Neuronal stem cell (in vitro differentiated cells): ENCODE measurements at regions not wholly inside any gene's neighbourhood (a gene's known extent, or its start where the extent isn't known, plus 50 kb on each side); places are given as distances from the start of the nearest gene placed in this dataset.
"Not testable (repeated sequence)": the region's sequence is repeated elsewhere in the genome, so short reads cannot be mapped to it uniquely, and the experiment has no call there.

Source experiments
- DNase-seq: peaks from one replicate; pipeline ENCODE4 v3.0.0-alpha.2; 2013; ENCODE audit warnings: low spot score
- H2AFZ ChIP-seq: one replicate; pipeline ENCODE4 v1.6.1; 2013; ENCODE audit warnings: mild to moderate bottlenecking, low read length, inconsistent platforms
- H2AK5ac ChIP-seq: 2 replicates; pipeline ENCODE4 v1.6.1; 2013; ENCODE audit warnings: low read depth, mild to moderate bottlenecking, inconsistent platforms, low read length, moderate library complexity, mixed read lengths
- H2BK120ac ChIP-seq: 2 replicates; pipeline ENCODE4 v1.6.1; 2013; ENCODE audit warnings: low read depth, mild to moderate bottlenecking, inconsistent platforms, low read length, moderate library complexity, mixed read lengths
- H2BK12ac ChIP-seq: one replicate; pipeline ENCODE4 v1.6.1; 2013; ENCODE audit warnings: low read length, inconsistent platforms
- H2BK15ac ChIP-seq: 2 replicates; pipeline ENCODE4 v1.6.1; 2013; ENCODE audit warnings: mild to moderate bottlenecking, low read length, inconsistent platforms, mixed read lengths
- H2BK5ac ChIP-seq: one replicate; pipeline ENCODE4 v1.6.1; 2013; ENCODE audit warnings: inconsistent platforms, mild to moderate bottlenecking, low read length, moderate library complexity
- H3K14ac ChIP-seq: one replicate; pipeline ENCODE4 v1.6.1; 2013; ENCODE audit warnings: low read length, inconsistent platforms
- H3K18ac ChIP-seq: 2 replicates; pipeline ENCODE4 v1.6.1; 2013; ENCODE audit warnings: low read length, inconsistent platforms
- H3K23ac ChIP-seq: 2 replicates; pipeline ENCODE4 v1.6.1; 2013; ENCODE audit warnings: low read depth, mild to moderate bottlenecking, mixed read lengths, low read length, inconsistent platforms; ENCODE audit not compliant: poor library complexity
- H3K27ac ChIP-seq: replicated peaks from 3 replicates; pipeline ENCODE4 v1.5.1; 2013; ENCODE audit warnings: low read length, inconsistent platforms
- H3K27me3 ChIP-seq, 3 experiments: 2 replicates each; pipeline ENCODE4 v1.6.1; 2013; ENCODE audit warnings: low read length in 3 of 3, mild to moderate bottlenecking in 2 of 3, inconsistent platforms in 1 of 3, low read depth in 1 of 3, mixed read lengths in 1 of 3, moderate library complexity in 1 of 3; ENCODE audit not compliant: control insufficient read depth in 3 of 3, insufficient read depth in 3 of 3
- H3K36me3 ChIP-seq, 2 donors: replicated peaks in 1 of 2; 2 replicates each; pipeline ENCODE4 v1.6.1; 2013; ENCODE audit warnings: low read length in 2 of 2; ENCODE audit not compliant: control insufficient read depth in 2 of 2, insufficient read depth in 2 of 2
- H3K4ac ChIP-seq: 2 replicates; pipeline ENCODE4 v1.6.1; 2013; ENCODE audit warnings: inconsistent platforms, mild to moderate bottlenecking, low read length, moderate library complexity
- H3K4me1 ChIP-seq, 2 donors: 1 replicate in 1 of 2; 2 replicates in 1 of 2; pipeline ENCODE4 v1.6.1; 2013; ENCODE audit warnings: low read length in 2 of 2, low read depth in 1 of 2; ENCODE audit not compliant: control insufficient read depth in 2 of 2, insufficient read depth in 1 of 2
- H3K4me2 ChIP-seq: one replicate; pipeline ENCODE4 v1.6.1; 2013; ENCODE audit warnings: mild to moderate bottlenecking, low read length, inconsistent platforms; ENCODE audit not compliant: insufficient read depth, poor library complexity, severe bottlenecking
- H3K4me3 ChIP-seq, 2 donors: 2 replicates each; pipeline ENCODE4 v1.5.1; 2013; ENCODE audit warnings: low read length in 2 of 2, mild to moderate bottlenecking in 2 of 2, inconsistent platforms in 1 of 2, moderate library complexity in 1 of 2
- H3K79me1 ChIP-seq: one replicate; pipeline ENCODE4 v1.6.1; 2013; ENCODE audit warnings: low read depth, mild to moderate bottlenecking, inconsistent platforms, low read length, moderate library complexity
- H3K9ac ChIP-seq: one replicate; pipeline ENCODE4 v1.6.1; 2013; ENCODE audit warnings: mild to moderate bottlenecking, low read depth, low read length, inconsistent platforms; ENCODE audit not compliant: poor library complexity
- H3K9me3 ChIP-seq, 2 donors: replicated peaks in 1 of 2; 2 replicates each; pipeline versions ENCODE3 to v1.6.1; 2013; ENCODE audit warnings: low read length in 2 of 2, mild to moderate bottlenecking in 2 of 2, inconsistent platforms in 1 of 2, low read depth in 1 of 2, mixed read lengths in 1 of 2, moderate library complexity in 1 of 2; ENCODE audit not compliant: control insufficient read depth in 2 of 2, insufficient read depth in 1 of 2
- H4K8ac ChIP-seq: one replicate; pipeline ENCODE4 v1.6.1; 2013; ENCODE audit warnings: low read depth, mild to moderate bottlenecking, inconsistent platforms, low read length, moderate library complexity
- H4K91ac ChIP-seq: one replicate; pipeline ENCODE4 v1.6.1; 2013; ENCODE audit warnings: low read length, low read depth, mild to moderate bottlenecking, inconsistent platforms; ENCODE audit not compliant: poor library complexity
- WGBS, 2 donors: extraction: QIAGEN DNeasy Blood & Tissue Kit; methylation state at CpG; one replicate each; pipeline ENCODE4 v1.1.7; 2013; ENCODE audit warnings: missing lambda C conversion rate in 2 of 2, mixed read lengths in 1 of 2; ENCODE audit not compliant: insufficient read length in 2 of 2, insufficient replicate concordance in 1 of 2; ENCODE audit errors: extremely low coverage in 2 of 2; 5-methylcytosine and 5-hydroxymethylcytosine counted together

GRCh38 chr21:13826511-13826910, 216.9 kb downstream of the POTED start:
- H3K4me2 ChIP-seq, H3K9me3 ChIP-seq, H2AFZ ChIP-seq, H3K4ac ChIP-seq, H3K79me1 ChIP-seq, H3K9ac ChIP-seq, H2BK12ac ChIP-seq, H3K18ac ChIP-seq, H3K23ac ChIP-seq, H4K8ac ChIP-seq, H2BK5ac ChIP-seq, H3K14ac ChIP-seq, H2BK120ac ChIP-seq, H3K27ac ChIP-seq, H2AK5ac ChIP-seq, H3K4me3 ChIP-seq, H3K4me1 ChIP-seq, H3K27me3 ChIP-seq, H3K36me3 ChIP-seq, H4K91ac ChIP-seq, H2BK15ac ChIP-seq, DNase-seq: not testable (repeated sequence)
- WGBS, 2 donors, result no CpG with 5 or more reads among the region's 15 CpGs

GRCh38 chr21:13825218-13825778, 215.7 kb downstream of the POTED start:
- not testable (repeated sequence) for H4K8ac ChIP-seq, H3K4me1 ChIP-seq, H3K14ac ChIP-seq, H3K4me2 ChIP-seq, H3K4ac ChIP-seq, H2BK12ac ChIP-seq, H3K36me3 ChIP-seq, H3K23ac ChIP-seq, H3K27me3 ChIP-seq, H2BK5ac ChIP-seq, H3K9ac ChIP-seq, DNase-seq, H3K9me3 ChIP-seq, H2AFZ ChIP-seq, H2BK15ac ChIP-seq, H4K91ac ChIP-seq, H3K18ac ChIP-seq, H3K79me1 ChIP-seq, H3K27ac ChIP-seq, H2BK120ac ChIP-seq, H3K4me3 ChIP-seq, H2AK5ac ChIP-seq
- no CpG with 5 or more reads among the region's 26 CpGs for WGBS, 2 donors

- not testable (repeated sequence) for H2BK12ac ChIP-seq, DNase-seq
Observed at GRCh38 chr21:13820286-13820685, 210.7 kb downstream of the POTED start.

DNA sequence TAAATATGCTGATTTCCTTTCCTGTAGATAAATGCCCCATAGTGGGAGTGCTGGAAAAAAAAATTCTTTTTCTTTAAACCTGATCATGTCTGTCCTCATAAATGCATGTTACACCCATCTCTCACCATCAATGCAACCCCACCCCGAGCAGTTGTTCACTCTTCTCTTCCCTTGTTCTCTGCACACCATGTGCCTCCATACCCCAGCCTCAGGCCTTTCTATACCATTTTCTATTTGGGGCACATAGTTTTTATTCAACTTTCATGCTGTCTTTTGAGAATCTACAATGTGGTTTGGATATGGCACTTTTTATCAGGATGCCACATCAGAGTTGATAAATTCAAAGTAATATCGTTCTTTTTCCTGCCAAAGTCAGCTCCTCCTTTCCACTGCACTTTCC, 202.6 kb downstream of the POTED start:
- not testable (repeated sequence) for H3K4me1 ChIP-seq, H4K8ac ChIP-seq, H3K36me3 ChIP-seq, H3K27ac ChIP-seq, H2BK120ac ChIP-seq, H3K4me3 ChIP-seq, H3K4me2 ChIP-seq, H2BK5ac ChIP-seq, H3K9me3 ChIP-seq, H3K14ac ChIP-seq, H3K18ac ChIP-seq, H2AK5ac ChIP-seq, H2BK12ac ChIP-seq, H4K91ac ChIP-seq, H3K4ac ChIP-seq, H2AFZ ChIP-seq, DNase-seq, H2BK15ac ChIP-seq, H3K23ac ChIP-seq, H3K27me3 ChIP-seq, H3K9ac ChIP-seq, H3K79me1 ChIP-seq
- no CpG with 5 or more reads among the region's 2 CpGs for WGBS, 2 donors

More at GRCh38 chr21:13820286-13820685, 210.7 kb downstream of the POTED start:
- H3K23ac ChIP-seq, H3K14ac ChIP-seq, H4K8ac ChIP-seq, H3K79me1 ChIP-seq, H2AK5ac ChIP-seq, H2BK15ac ChIP-seq, H3K9ac ChIP-seq, H2AFZ ChIP-seq, H3K4me1 ChIP-seq, H3K27ac ChIP-seq, H2BK5ac ChIP-seq, H3K36me3 ChIP-seq, H3K4ac ChIP-seq, H3K4me3 ChIP-seq, H4K91ac ChIP-seq, H3K4me2 ChIP-seq, H3K18ac ChIP-seq, H3K9me3 ChIP-seq, H3K27me3 ChIP-seq, H2BK120ac ChIP-seq: not testable (repeated sequence)
- WGBS, 2 donors, result no CpG with 5 or more reads among the region's 4 CpGs
